ENCODE measurements at regions not wholly inside any gene's neighbourhood (a gene's known extent, or its start where the extent isn't known, plus 50 kb on each side); places are given as distances from the start of the nearest gene placed in this dataset.

DNA sequence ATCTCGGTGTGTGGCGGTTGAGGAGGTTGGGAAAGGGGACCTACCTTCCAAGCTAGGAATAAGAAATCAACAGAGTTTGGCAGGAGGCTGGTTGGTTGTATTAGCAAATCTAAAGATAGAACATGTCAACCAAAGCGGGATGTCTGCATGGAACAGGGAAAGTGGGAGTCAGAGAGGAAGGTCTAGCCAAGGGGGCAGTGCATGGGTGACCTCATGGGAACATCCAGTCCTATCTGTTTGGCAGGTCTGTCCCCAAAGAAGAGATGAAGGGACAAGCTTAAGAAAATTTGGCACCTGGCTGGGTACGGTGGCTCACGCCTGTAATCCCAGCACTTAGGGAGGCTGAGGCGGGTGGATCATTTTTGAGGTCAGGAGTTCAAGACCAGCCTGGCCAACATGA, 118.7 kb upstream of the TSC22D1 start:
- no peak for TF ChIP-seq EZH2phosphoT487 (IDR thresholded peaks at IDR 0.05; ENCODE audit: low read depth)
- TF ChIP-seq CTCF (IDR thresholded peaks at IDR 0.05; ENCODE audit: low read depth, low read length) = no peak
- H3K9me3 ChIP-seq (ENCODE audit: insufficient read depth, low read length) = no peaks in the 10 kb centered on the region
- H3K4me1 ChIP-seq (ENCODE audit: low read length) = peaks cover 13% of the 10 kb centered on the region
- H3K36me3 ChIP-seq (replicated peaks; ENCODE audit: low read depth, low read length) = no peaks in the 10 kb centered on the region
- peaks cover 8% of the 10 kb centered on the region; the same call in 1 of the 2 replicates for H3K27me3 ChIP-seq (ENCODE audit: low read depth, low read length)
- no peak overlapping the region for H2AFZ ChIP-seq (ENCODE audit: low read depth, low read length)
- H3K4me3 ChIP-seq (ENCODE audit: low read length) = no peak overlapping the region
- no peak overlapping the region for H3K4me2 ChIP-seq (ENCODE audit: low read length)
- H3K27ac ChIP-seq (ENCODE audit: low read length) = no peak overlapping the region
- no peaks in the 10 kb centered on the region for H3K79me2 ChIP-seq (ENCODE audit: low read length)
- no peak overlapping the region for H3K9ac ChIP-seq (ENCODE audit: low read length)
- no peaks in the 10 kb centered on the region for H4K20me1 ChIP-seq (ENCODE audit: insufficient read depth, low read length)

GRCh38 chr13:44694291-44694690, 118.2 kb upstream of the TSC22D1 start:
- TF ChIP-seq EZH2phosphoT487 (IDR thresholded peaks at IDR 0.05; ENCODE audit: low read depth) = no peak
- no peak for TF ChIP-seq CTCF (IDR thresholded peaks at IDR 0.05; ENCODE audit: low read depth, low read length)
- no peak overlapping the region for H3K27ac ChIP-seq (ENCODE audit: low read length)

DNA sequence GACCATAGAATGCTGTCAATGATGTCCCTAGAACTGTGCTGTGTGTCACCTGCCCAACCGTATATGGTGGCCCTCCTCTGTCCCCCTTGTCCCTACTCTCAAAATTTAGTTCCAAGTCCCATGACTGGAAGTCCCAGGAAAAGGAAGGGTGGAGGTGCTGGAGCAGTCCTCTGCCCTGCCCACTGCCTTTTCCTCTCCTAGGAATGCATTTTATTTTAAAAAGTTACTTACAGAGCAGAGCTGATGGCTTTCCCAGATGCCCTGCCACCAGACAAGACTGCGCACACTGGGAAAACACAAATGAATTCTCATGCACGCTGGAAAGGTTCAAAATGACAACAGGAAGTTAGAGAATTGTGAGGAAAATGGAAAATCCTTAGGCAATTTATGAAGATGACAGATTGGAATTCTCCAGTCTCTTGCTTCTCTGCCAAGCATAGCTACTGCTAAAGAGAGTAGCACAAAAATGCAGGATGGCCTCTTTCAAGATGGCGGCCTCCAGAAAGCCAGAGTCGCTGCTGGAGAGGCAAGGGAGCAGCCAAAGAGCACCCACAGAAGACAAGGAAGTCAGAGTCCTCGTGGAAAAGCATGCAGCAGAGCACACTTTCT, 117.1 kb upstream of the TSC22D1 start:
- TF ChIP-seq CTCF (IDR thresholded peaks at IDR 0.05; ENCODE audit: low read depth, low read length) (no peak), EZH2phosphoT487 (IDR thresholded peaks at IDR 0.05; ENCODE audit: low read depth) (no peak)
- H2AFZ ChIP-seq (ENCODE audit: low read depth, low read length) = no peak overlapping the region
- no peak overlapping the region for H3K9ac ChIP-seq (ENCODE audit: low read length)
- H3K4me1 ChIP-seq (ENCODE audit: low read length) = peaks cover 6% of the 10 kb centered on the region
- no peak overlapping the region for H3K27ac ChIP-seq (ENCODE audit: low read length)
- H3K27me3 ChIP-seq (ENCODE audit: low read depth, low read length) = peaks cover 19% of the 10 kb centered on the region
- no peak overlapping the region for H3K4me3 ChIP-seq (ENCODE audit: low read length)
- H3K36me3 ChIP-seq (replicated peaks; ENCODE audit: low read depth, low read length) = no peaks in the 10 kb centered on the region
- H4K20me1 ChIP-seq (ENCODE audit: insufficient read depth, low read length) = no peaks in the 10 kb centered on the region
- no peaks in the 10 kb centered on the region for H3K79me2 ChIP-seq (ENCODE audit: low read length)
- H3K4me2 ChIP-seq (ENCODE audit: low read length) = no peak overlapping the region
- no peaks in the 10 kb centered on the region for H3K9me3 ChIP-seq (ENCODE audit: insufficient read depth, low read length)

More at GRCh38 chr13:44694291-44694690, 118.2 kb upstream of the TSC22D1 start:
- peaks cover 12% of the 10 kb centered on the region; the same call in 1 of the 2 replicates for H3K27me3 ChIP-seq (ENCODE audit: low read depth, low read length)
- H3K4me2 ChIP-seq (ENCODE audit: low read length) = no peak overlapping the region
- no peaks in the 10 kb centered on the region for H3K9me3 ChIP-seq (ENCODE audit: insufficient read depth, low read length)
- H4K20me1 ChIP-seq (ENCODE audit: insufficient read depth, low read length) = no peaks in the 10 kb centered on the region
- H3K79me2 ChIP-seq (ENCODE audit: low read length) = no peaks in the 10 kb centered on the region
- H2AFZ ChIP-seq (ENCODE audit: low read depth, low read length) = no peak overlapping the region
- peaks cover 13% of the 10 kb centered on the region for H3K4me1 ChIP-seq (ENCODE audit: low read length)
- no peak overlapping the region for H3K4me3 ChIP-seq (ENCODE audit: low read length)
- no peaks in the 10 kb centered on the region for H3K36me3 ChIP-seq (replicated peaks; ENCODE audit: low read depth, low read length)
- H3K9ac ChIP-seq (ENCODE audit: low read length) = no peak overlapping the region

DNA sequence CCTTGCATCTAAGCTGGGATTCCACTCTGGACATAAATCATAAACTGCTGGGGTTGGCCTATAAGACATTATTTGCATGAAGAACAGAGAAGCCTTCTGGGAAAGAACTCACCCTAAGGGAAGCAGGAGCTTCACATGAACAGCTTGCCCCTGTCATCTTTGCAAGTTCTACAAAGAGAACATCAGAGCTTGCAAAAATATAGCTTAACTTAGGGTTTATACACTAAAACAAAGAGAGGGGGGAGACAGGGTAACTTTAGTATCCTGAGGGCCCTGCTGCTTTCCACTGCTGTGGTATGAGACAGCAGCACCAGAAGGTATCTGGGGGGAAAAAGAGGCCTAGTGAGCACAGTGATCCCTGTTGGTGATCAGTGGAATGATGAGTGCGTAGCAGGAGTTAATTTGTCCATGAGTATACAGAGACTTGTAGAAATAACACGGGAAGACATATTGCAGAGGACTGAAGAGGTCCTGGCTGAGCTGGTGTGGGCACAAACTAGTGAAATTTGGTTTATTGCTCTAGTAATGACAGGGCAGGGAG, 116.1 kb upstream of the TSC22D1 start:
- no peaks in the 10 kb centered on the region for H3K9me3 ChIP-seq (ENCODE audit: insufficient read depth, low read length)
- no peaks in the 10 kb centered on the region for H3K36me3 ChIP-seq (replicated peaks; ENCODE audit: low read depth, low read length)

More for the DNA sequence above, 116.1 kb upstream of the TSC22D1 start:
- H3K4me1 ChIP-seq (ENCODE audit: low read length) = no peaks in the 10 kb centered on the region
- no peak overlapping the region for H3K4me3 ChIP-seq (ENCODE audit: low read length)
- H3K79me2 ChIP-seq (ENCODE audit: low read length) = no peaks in the 10 kb centered on the region
- H3K27ac ChIP-seq (ENCODE audit: low read length) = no peak overlapping the region
- H3K27me3 ChIP-seq (ENCODE audit: low read depth, low read length) = peaks cover 21% of the 10 kb centered on the region
- H4K20me1 ChIP-seq (ENCODE audit: insufficient read depth, low read length) = no peaks in the 10 kb centered on the region
- H2AFZ ChIP-seq (ENCODE audit: low read depth, low read length) = no peak overlapping the region
- no peak overlapping the region for H3K4me2 ChIP-seq (ENCODE audit: low read length)
- no peak for TF ChIP-seq EZH2phosphoT487 (IDR thresholded peaks at IDR 0.05; ENCODE audit: low read depth)
- no peak for TF ChIP-seq CTCF (IDR thresholded peaks at IDR 0.05; ENCODE audit: low read depth, low read length)
- no peak overlapping the region for H3K9ac ChIP-seq (ENCODE audit: low read length)
